ENCODE measurements at regions not wholly inside any gene's neighbourhood (a gene's known extent, or its start where the extent isn't known, plus 50 kb on each side); places are given as distances from the start of the nearest gene placed in this dataset.

- no peak for TF ChIP-seq POLR2A (IDR thresholded peaks at IDR 0.05)
- TF ChIP-seq CTCF (IDR thresholded peaks at IDR 0.05) = no peak
- TF ChIP-seq POLR2AphosphoS5 (IDR thresholded peaks at IDR 0.05) = no peak
Measured at GRCh38 chr6:138671351-138671750, 102.2 kb upstream of the CCDC28A start.
